Osteoblast (primary cell): ENCODE measurements at regions not wholly inside any gene's neighbourhood (a gene's known extent, or its start where the extent isn't known, plus 50 kb on each side); places are given as distances from the start of the nearest gene placed in this dataset.

ENCODE experiments used
- DNase-seq: peaks from one replicate; pipeline ENCODE4 v3.0.0; 2011; ENCODE audit warnings: low spot score, mixed read lengths; ENCODE audit not compliant: insufficient read length; ENCODE audit errors: missing footprints
- H2AFZ ChIP-seq: 2 replicates; pipeline ENCODE4 v1.6.0; 2011; ENCODE audit warnings: mild to moderate bottlenecking, low read length
- H3K27ac ChIP-seq: 2 replicates; pipeline ENCODE4 v1.5.1; 2011; ENCODE audit warnings: mild to moderate bottlenecking, low read depth, low read length, moderate library complexity
- H3K27me3 ChIP-seq: 2 replicates; pipeline ENCODE4 v1.6.0; 2012; ENCODE audit warnings: mild to moderate bottlenecking, control low read depth, inconsistent platforms, low read length, moderate library complexity; ENCODE audit not compliant: insufficient read depth
- H3K36me3 ChIP-seq: 2 replicates; pipeline ENCODE4 v1.5.1; 2011; ENCODE audit warnings: mild to moderate bottlenecking, low read length, control low read depth, moderate library complexity; ENCODE audit not compliant: insufficient read depth
- H3K4me1 ChIP-seq: 2 replicates; pipeline ENCODE4 v1.5.1; 2011; ENCODE audit warnings: mild to moderate bottlenecking, low read length, control low read depth, moderate library complexity; ENCODE audit not compliant: insufficient read depth
- H3K4me2 ChIP-seq: 2 replicates; pipeline ENCODE4 v1.6.0; 2011; ENCODE audit warnings: mild to moderate bottlenecking, low read length; ENCODE audit not compliant: insufficient read depth
- H3K4me3 ChIP-seq: fragments of 200-600 bp; sonication (generic); 3 replicates; pipeline ENCODE4 v1.5.1; 2012; ENCODE audit warnings: mild to moderate bottlenecking, low read length, inconsistent platforms; ENCODE audit not compliant: insufficient read depth
- H3K79me2 ChIP-seq: 2 replicates; pipeline ENCODE4 v1.6.0; 2012; ENCODE audit warnings: mild to moderate bottlenecking, low read length, control low read depth, inconsistent platforms; ENCODE audit not compliant: insufficient read depth
- H3K9me3 ChIP-seq: 2 replicates; pipeline ENCODE4 v1.5.1; 2011; ENCODE audit warnings: low read depth, low read length, control low read depth
- H4K20me1 ChIP-seq: 2 replicates; pipeline ENCODE4 v1.6.0; 2012; ENCODE audit warnings: mild to moderate bottlenecking, low read length, control low read depth; ENCODE audit not compliant: insufficient read depth
- TF ChIP-seq, protein P1 (sequence below): IDR thresholded peaks from 2 replicates; pipeline ENCODE4 v1.5.1; 2011; ENCODE audit warnings: mild to moderate bottlenecking, low read depth, low read length, moderate library complexity; ENCODE audit errors: extremely low read depth

DNA sequence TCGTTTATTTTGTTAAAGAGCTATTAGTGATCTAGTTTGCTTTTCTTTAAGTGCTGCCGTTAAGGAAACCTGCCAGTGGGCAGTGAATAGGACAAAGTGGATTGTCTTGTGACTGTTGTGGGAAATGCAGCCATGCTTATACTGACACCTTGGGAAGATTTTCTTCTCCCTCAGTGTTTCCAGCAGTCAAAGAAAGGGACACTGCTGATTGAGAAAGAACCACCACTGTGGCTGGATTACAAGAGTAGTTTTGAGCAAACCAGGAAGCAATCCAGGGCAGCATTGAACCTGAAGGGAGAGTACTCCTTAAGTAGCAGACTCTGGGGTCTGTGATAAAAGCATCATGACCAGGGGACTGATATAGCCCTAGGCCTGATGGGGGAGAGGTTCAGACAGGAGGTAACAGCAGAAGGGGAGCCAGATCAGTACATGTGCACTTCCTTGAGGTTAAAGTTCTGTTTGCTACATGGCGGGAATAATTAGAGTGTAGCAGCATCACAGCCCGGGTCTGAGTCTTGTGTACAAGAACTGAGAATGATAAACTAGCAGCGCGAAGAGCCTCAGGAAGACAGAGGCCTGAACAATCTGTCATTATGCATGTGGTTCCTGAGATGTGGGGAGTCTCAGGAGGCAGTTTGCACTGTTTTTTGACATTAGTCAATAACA, 167.8 kb downstream of the C11orf91 start:
- Histone ChIP-seq H3K4me1 (peaks cover 37% of the 10 kb centered on the region), H4K20me1 (no peaks in the 10 kb centered on the region), H3K36me3 (no peaks in the 10 kb centered on the region), H2AFZ (no peak overlapping the region), H3K4me2 (peak overlapping the region; percentile 23), H3K27ac (peak overlapping the region; percentile 60), H3K79me2 (peaks cover 3% of the 10 kb centered on the region), H3K9me3 (no peaks in the 10 kb centered on the region), H3K27me3 (no peaks in the 10 kb centered on the region), H3K4me3 (no peak overlapping the region)
- TF ChIP-seq, protein P1, sequence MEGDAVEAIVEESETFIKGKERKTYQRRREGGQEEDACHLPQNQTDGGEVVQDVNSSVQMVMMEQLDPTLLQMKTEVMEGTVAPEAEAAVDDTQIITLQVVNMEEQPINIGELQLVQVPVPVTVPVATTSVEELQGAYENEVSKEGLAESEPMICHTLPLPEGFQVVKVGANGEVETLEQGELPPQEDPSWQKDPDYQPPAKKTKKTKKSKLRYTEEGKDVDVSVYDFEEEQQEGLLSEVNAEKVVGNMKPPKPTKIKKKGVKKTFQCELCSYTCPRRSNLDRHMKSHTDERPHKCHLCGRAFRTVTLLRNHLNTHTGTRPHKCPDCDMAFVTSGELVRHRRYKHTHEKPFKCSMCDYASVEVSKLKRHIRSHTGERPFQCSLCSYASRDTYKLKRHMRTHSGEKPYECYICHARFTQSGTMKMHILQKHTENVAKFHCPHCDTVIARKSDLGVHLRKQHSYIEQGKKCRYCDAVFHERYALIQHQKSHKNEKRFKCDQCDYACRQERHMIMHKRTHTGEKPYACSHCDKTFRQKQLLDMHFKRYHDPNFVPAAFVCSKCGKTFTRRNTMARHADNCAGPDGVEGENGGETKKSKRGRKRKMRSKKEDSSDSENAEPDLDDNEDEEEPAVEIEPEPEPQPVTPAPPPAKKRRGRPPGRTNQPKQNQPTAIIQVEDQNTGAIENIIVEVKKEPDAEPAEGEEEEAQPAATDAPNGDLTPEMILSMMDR, result no peak
- no peak for DNase-seq

DNA sequence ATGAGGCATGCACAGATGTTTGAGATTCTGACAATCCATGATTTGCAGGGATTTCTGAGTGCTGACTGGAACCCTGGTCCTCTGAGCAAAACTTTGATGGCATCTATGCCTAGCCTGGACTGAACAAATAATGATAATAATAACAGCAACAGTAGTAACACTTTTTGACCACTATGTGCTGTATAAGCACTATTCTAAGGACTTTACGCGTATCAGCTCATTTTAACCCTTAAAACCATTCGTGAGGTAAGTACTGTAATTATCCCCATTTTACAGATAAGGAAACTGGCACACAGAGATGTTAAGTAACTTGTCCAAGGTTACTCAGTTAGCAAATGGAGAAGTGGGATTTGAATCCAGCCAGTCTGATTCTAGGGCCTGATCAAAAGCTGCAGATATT, 168.4 kb downstream of the C11orf91 start:
- H3K4me2 ChIP-seq, result peak overlapping the region; percentile 29
- H4K20me1 ChIP-seq, result no peaks in the 10 kb centered on the region
- peak overlapping the region; percentile 41 for H3K4me3 ChIP-seq
- no peaks in the 10 kb centered on the region for H3K9me3 ChIP-seq
- peak overlapping the region; percentile 60 for H3K27ac ChIP-seq
- H3K27me3 ChIP-seq, result no peaks in the 10 kb centered on the region
- no peaks in the 10 kb centered on the region for H3K36me3 ChIP-seq
- H3K4me1 ChIP-seq, result peaks cover 37% of the 10 kb centered on the region
- no peak for DNase-seq
- H2AFZ ChIP-seq, result no peak overlapping the region
- TF ChIP-seq, protein P1, result no peak
- H3K79me2 ChIP-seq, result peaks cover 3% of the 10 kb centered on the region

DNA sequence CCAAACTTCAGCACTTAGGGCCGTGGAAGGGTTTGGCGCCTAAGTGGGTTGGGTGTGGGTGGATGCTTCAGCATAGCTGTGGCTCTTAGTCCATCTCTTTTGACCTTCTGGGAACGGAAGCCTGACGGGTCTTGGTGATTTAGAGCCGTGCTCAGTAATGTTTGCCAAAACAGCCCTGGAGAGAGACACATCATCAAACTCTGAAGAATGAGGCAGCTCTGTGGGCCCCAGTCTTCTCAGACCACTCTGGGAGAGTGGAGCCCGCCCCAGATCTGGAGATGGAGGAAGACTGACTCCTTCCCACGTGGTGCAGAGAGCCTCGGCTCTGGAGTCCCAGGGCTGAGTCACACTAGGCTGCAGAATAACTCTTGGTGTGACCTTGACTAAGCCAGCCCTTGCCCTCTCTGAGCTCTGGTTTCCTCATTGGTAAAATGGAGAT, 168.9 kb downstream of the C11orf91 start:
- Histone ChIP-seq H3K4me2 (peak overlapping the region; percentile 29), H3K36me3 (no peaks in the 10 kb centered on the region), H3K4me3 (peak overlapping the region; percentile 41), H3K79me2 (no peaks in the 10 kb centered on the region), H4K20me1 (no peaks in the 10 kb centered on the region), H3K9me3 (no peaks in the 10 kb centered on the region), H3K4me1 (peaks cover 37% of the 10 kb centered on the region), H3K27ac (peak overlapping the region; percentile 60), H2AFZ (peak overlapping the region; percentile 2), H3K27me3 (no peaks in the 10 kb centered on the region)
- peak; percentile 71 for DNase-seq
- TF ChIP-seq, protein P1, result no peak

DNA sequence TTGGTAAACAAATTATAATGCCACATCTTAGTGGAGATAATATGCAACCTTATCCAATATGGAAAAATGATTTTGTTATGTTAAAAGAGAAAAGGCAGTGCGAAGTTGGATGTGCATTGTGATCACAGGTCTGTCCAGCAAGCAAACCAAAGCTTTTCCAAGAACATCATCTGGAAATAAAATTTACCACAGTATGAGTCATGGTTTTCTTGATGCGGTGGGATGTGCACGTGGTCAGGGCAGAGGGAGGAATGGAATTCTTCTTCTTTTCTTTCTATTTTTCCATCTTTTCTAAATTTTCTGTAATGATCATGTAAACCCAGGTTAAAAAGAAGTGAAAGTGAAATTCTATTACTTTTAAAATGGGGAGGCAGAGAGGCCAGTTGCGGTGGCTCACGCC, 169.8 kb downstream of the C11orf91 start:
- no peaks in the 10 kb centered on the region for H3K9me3 ChIP-seq
- H4K20me1 ChIP-seq, result no peaks in the 10 kb centered on the region
- TF ChIP-seq, protein P1, result no peak
- H3K4me2 ChIP-seq, result peak overlapping the region; percentile 29
- peak overlapping the region; percentile 60 for H3K27ac ChIP-seq
- H3K4me3 ChIP-seq, result no peak overlapping the region
- no peaks in the 10 kb centered on the region for H3K36me3 ChIP-seq
- no peaks in the 10 kb centered on the region for H3K79me2 ChIP-seq
- no peak overlapping the region for H2AFZ ChIP-seq
- DNase-seq, result no peak
- H3K4me1 ChIP-seq, result peaks cover 37% of the 10 kb centered on the region
- no peaks in the 10 kb centered on the region for H3K27me3 ChIP-seq
